LHCN-M2 (cell line): ENCODE measurements at regions not wholly inside any gene's neighbourhood (a gene's known extent, or its start where the extent isn't known, plus 50 kb on each side); places are given as distances from the start of the nearest gene placed in this dataset.
"Not testable (repeated sequence)": the region's sequence is repeated elsewhere in the genome, so short reads cannot be mapped to it uniquely, and the experiment has no call there.

Source experiments
- DNase-seq: peaks from one replicate; pipeline ENCODE4 v3.0.0-alpha.2; 2012; ENCODE audit warnings: low read depth

GRCh38 chr2:17363846-17364245 is 154.4 kb downstream of the RAD51AP2 start:
- DNase-seq = no peak

- DNase-seq = no peak
These were observed 155.3 kb downstream of the RAD51AP2 start for GRCh38 chr2:17362956-17363355.

- peak; percentile 10 for DNase-seq
These were observed 162.5 kb downstream of the RAD51AP2 start for GRCh38 chr2:17355608-17356329.

- DNase-seq = no peak
These were observed 165.0 kb downstream of the RAD51AP2 start for GRCh38 chr2:17353263-17353662.

GRCh38 chr2:17342692-17343091 is 175.5 kb downstream of the RAD51AP2 start:
- not testable (repeated sequence) for DNase-seq

- DNase-seq = no peak
These were observed 180.7 kb downstream of the RAD51AP2 start for GRCh38 chr2:17337507-17337906.

DNA sequence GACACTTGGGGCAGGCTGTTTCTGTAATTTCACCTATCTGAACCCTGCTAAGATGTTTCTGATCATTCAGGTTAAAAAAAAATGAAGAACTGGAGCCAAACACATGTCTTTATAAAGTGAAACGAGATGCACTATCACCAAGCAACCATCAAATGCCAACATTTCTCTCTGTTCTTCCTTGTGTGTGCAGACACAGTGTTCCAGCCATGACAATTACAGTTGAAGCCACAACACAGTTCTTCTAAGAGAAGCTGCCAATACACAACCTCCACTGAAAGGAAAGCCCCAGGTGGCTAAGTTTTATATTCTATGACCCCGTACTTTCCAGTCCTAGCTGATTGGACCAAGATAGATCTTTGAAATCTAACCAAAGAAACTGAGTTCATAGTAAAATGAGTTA is 181.8 kb downstream of the RAD51AP2 start:
- DNase-seq = no peak

- DNase-seq = no peak
These were observed 183.9 kb downstream of the RAD51AP2 start for GRCh38 chr2:17334300-17334699.

- no peak for DNase-seq
These were observed 186.6 kb downstream of the RAD51AP2 start for GRCh38 chr2:17331636-17332035.

DNA sequence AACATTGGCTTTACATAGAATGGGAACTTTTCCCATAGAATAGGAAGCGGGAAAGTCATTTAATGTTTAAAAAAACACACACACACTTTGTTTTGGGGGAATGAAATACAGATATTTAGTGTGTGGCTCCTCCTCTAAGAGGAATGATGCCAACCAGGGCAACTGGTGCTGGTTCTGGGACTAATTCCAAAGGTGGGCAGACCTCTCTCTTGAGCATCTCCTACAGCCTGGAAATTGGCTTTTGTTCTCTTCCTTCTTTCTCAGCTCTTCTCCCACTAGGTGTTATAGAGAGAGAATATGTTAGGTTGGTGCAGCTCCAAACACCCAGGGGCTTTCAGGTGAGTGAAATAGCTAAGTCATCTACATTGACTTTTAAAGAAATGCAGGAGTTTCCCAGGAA is 190.1 kb downstream of the RAD51AP2 start:
- DNase-seq = no peak

DNA sequence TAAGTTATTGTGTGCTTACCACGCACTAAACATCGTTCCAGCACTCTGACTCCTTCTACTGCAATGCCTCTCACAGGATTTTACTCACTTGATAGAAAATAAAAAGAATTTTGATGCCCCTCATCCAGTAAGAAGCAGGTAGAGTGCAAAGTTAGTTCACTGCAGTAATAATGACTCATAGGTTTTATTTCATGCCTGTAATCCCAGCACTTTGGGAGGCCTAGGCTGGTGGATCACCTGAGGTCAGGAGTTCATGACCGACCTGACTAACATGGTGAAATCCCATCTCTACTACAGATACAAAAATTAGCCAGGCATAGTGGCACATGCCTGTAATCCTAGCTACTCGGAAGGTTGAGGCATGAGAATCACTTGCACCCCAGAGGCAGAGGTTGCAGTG is 190.6 kb downstream of the RAD51AP2 start:
- no peak for DNase-seq

DNA sequence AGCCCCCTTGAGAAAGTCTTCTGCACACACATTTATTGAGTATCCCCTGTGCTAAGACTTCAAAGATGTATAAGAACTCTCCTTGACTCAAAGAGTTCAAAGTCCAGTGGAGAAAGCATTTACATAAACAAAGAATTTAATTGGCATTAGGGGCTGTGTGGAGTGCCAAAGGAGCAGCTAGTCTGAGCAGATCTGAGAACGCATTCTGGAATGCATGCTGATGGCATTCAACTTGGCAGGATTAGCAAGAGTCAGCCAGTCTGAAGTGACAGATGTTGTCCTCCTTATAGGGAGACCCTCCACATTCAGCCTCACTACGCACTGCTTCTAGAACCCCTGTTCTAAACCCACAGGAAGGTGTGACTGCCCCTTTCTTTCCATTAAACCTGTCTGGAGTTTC is 191.5 kb downstream of the RAD51AP2 start:
- no peak for DNase-seq

DNA sequence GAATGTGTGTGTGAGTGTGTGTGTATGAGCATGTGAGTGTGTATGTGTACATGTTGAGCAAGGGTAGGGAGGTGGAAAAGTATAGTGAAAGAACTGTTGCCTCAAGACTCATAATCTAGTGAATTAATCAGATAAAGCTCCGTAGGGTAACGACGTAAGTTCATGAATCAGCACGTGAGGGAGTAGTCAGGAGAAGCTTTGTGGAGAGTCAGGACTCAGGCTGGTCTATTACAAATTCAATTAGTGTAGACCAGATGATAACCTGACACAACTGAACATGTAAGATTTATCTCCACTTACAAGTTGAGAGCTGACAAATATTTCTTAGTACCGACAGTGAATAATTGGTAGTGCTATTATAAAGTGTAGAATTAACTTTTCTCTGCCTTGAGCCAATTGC is 194.5 kb downstream of the RAD51AP2 start:
- no peak for DNase-seq

GRCh38 chr2:17322461-17322860 is 195.8 kb downstream of the RAD51AP2 start:
- DNase-seq = no peak

DNA sequence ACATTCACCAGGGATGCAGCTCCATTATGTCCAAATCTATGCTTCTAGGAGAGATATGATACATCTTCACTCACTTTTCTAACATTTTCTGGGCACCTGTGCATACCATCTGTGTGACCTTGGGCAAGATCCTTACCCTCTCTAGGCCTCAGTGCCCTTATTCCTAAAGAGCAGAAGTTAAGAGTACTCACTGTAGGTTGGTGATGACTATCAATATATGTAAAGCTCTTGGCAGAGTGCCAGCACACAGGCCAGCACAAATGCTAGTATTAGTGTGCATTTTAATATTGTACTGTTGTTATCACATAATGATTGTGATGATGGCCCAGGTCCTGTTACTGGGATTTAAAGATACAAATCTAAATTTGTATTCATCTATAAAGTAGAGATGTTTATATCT is 199.2 kb downstream of the RAD51AP2 start:
- no peak for DNase-seq

- no peak for DNase-seq
These were observed 200.2 kb downstream of the RAD51AP2 start for GRCh38 chr2:17318013-17318412.

DNA sequence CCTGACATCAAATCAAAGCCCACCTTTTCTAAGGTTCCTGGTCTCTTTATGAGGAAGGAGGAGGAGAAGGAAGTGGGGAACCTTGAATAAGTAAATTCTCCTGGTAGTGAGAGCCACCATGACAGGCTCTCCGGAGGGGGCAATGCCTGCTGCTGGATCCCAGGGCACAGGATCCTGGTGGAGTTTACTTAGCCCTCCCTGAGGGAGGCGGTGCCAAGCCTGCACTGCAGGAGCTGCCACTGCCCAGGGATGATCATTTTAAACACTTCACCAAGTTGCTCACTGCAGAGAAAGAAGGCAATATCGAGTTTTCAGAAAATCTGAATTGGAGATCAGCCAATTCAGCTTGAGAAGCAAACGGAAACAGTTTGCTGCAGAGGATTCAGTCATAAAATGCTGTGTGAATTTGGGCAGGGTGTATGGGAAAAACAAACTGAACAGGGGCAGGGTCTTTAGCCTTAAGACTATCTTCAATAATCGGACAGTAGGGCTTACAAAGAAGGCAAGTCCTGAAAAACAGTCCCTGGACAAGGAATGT is 200.7 kb downstream of the RAD51AP2 start:
- no peak for DNase-seq

DNA sequence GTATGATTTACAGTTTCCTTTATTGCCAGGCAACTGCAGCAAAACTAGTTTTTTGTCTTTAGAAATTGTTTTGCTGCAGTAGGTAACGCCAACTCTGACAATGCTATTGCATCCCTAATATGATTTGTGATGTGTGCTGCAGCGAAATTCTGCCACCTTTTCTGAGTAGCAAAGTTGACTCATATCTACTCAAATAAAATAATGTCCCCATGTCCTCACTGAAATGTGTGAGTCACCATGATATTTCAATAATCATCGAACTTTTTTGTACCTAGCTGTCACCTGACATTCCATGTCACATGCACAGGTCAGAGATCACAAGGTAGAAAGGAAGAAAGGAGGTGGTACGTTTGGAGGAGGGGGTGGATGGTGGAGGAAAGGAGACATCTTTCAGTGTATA is 205.0 kb downstream of the RAD51AP2 start:
- DNase-seq = no peak

GRCh38 chr2:17311771-17312511 is 206.3 kb downstream of the RAD51AP2 start:
- DNase-seq = peak; percentile 63

DNA sequence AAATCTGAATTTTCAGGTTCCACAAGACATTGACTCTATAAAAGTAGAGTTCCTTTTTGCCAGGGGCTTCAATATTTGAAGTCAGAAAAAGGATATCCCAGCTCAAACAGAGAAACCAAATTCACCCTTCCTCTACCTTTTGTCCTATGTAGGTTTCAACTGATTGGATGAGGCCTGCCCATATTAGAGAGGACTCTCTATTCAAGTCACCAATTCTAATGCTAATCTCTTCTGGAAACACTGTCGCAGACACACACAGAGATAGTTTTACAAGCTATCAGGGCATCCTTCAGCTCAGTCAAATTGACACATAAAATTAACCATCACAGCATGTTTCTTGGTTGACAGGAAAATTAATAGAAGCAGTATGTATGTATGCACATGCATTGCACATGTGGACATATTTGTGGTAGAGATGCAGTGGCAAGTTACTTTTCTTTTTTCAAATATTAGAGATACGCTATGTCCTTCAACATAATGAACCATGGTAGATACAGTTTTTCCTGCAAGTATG is 207.1 kb downstream of the RAD51AP2 start:
- DNase-seq = no peak

GRCh38 chr2:17309741-17310339 is 208.4 kb downstream of the RAD51AP2 start:
- peak; percentile 71 for DNase-seq

DNA sequence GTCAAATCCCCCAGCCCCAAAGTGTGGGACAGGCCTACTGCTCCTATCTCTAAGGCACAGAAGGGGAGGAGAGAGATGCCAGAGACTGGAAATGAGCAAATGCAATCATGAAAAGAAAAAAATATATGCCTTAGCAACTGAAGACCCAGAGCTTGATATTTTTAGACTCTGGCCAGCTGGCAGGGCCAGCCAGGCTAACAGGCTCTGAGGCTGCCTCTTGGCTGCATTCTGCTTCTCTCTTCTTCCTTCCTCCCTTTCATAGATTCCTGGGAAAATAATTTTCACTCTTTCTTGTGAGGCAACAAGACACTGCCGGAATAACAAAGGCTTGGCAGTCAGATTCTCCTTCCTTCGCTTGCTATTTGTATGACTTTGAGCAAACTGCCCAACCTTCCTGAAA is 209.1 kb downstream of the RAD51AP2 start:
- DNase-seq = no peak
